Spinal cord (tissue), 9 donors: ENCODE measurements at regions not wholly inside any gene's neighbourhood (a gene's known extent, or its start where the extent isn't known, plus 50 kb on each side); places are given as distances from the start of the nearest gene placed in this dataset.
A peak's percentile ranks its signal among the peaks of the same experiment; 100 is the strongest.

Experiments used
- DNase-seq, 6 donors: peaks; one replicate each; pipeline versions ENCODE4 v3.0.0 to v3.0.0-alpha.2; 2013 to 2015; ENCODE audit warnings: low spot score in 6 of 6, low read depth in 4 of 6
- H3K27ac ChIP-seq: one replicate; pipeline ENCODE4 v1.5.1; 2013; ENCODE audit warnings: low read depth, low read length, control low read depth
- H3K27me3 ChIP-seq: one replicate; pipeline ENCODE4 v1.6.1; 2013; ENCODE audit warnings: low read length; ENCODE audit not compliant: control insufficient read depth, insufficient read depth
- H3K36me3 ChIP-seq: one replicate; pipeline ENCODE4 v1.6.1; 2013; ENCODE audit warnings: low read length; ENCODE audit not compliant: control insufficient read depth, insufficient read depth
- H3K4me1 ChIP-seq: one replicate; pipeline ENCODE4 v1.6.1; 2013; ENCODE audit warnings: low read length; ENCODE audit not compliant: control insufficient read depth, insufficient read depth
- H3K4me3 ChIP-seq: one replicate; pipeline ENCODE4 v1.5.1; 2013; ENCODE audit warnings: low read depth, low read length, control low read depth
- H3K9me3 ChIP-seq: one replicate; pipeline ENCODE4 v1.6.1; 2013; ENCODE audit warnings: low read length; ENCODE audit not compliant: control insufficient read depth, insufficient read depth
- WGBS: methylation state at CpG from one replicate; pipeline ENCODE4 v1.1.5; 2013; ENCODE audit warnings: missing lambda C conversion rate; ENCODE audit not compliant: insufficient coverage; 5-methylcytosine and 5-hydroxymethylcytosine counted together
- donor health status: healthy.

- no peak overlapping the region for H3K4me3 ChIP-seq
- H3K9me3 ChIP-seq: no peaks in the 10 kb centered on the region
- DNase-seq: no peak
- no peak overlapping the region for H3K27ac ChIP-seq
- peaks cover 25% of the 10 kb centered on the region for H3K4me1 ChIP-seq
- H3K36me3 ChIP-seq: no peaks in the 10 kb centered on the region
- H3K27me3 ChIP-seq: peaks cover 2% of the 10 kb centered on the region
- 89% methylated on average over 3 of the region's 5 CpGs for WGBS
Measured at GRCh38 chr1:181191494-181192040, 103.1 kb downstream of the IER5 start.

- 40% methylated on average over 4 of the region's 4 CpGs for WGBS
- Histone ChIP-seq H3K9me3 (no peaks in the 10 kb centered on the region), H3K27ac (no peak overlapping the region), H3K4me3 (no peak overlapping the region), H3K36me3 (no peaks in the 10 kb centered on the region), H3K27me3 (peaks cover 2% of the 10 kb centered on the region), H3K4me1 (peaks cover 25% of the 10 kb centered on the region)
- DNase-seq: peak in 1 of 6 donors; percentile 58
Measured at GRCh38 chr1:181192316-181192715, 103.8 kb downstream of the IER5 start.

GRCh38 chr1:181202986-181203555, 114.6 kb downstream of the IER5 start:
- no peak overlapping the region for H3K27ac ChIP-seq
- H3K27me3 ChIP-seq: no peaks in the 10 kb centered on the region
- H3K4me3 ChIP-seq: no peak overlapping the region
- no peaks in the 10 kb centered on the region for H3K9me3 ChIP-seq
- H3K4me1 ChIP-seq: peaks cover 20% of the 10 kb centered on the region
- no peak for DNase-seq
- H3K36me3 ChIP-seq: no peaks in the 10 kb centered on the region
- 80% methylated on average over 7 of the region's 7 CpGs for WGBS

GRCh38 chr1:181204530-181204929, 116.0 kb downstream of the IER5 start:
- H3K9me3 ChIP-seq: no peaks in the 10 kb centered on the region
- 87% methylated on average over 6 of the region's 6 CpGs for WGBS
- DNase-seq: no peak

GRCh38 chr1:181205901-181206300, 117.4 kb downstream of the IER5 start:
- DNase-seq: no peak
- H3K27ac ChIP-seq: no peak overlapping the region
- no peaks in the 10 kb centered on the region for H3K27me3 ChIP-seq
- no peaks in the 10 kb centered on the region for H3K9me3 ChIP-seq
- H3K4me3 ChIP-seq: no peak overlapping the region
- H3K4me1 ChIP-seq: peaks cover 24% of the 10 kb centered on the region
- 80% methylated on average over 4 of the region's 10 CpGs for WGBS
- H3K36me3 ChIP-seq: no peaks in the 10 kb centered on the region

More at GRCh38 chr1:181204530-181204929, 116.0 kb downstream of the IER5 start:
- no peak overlapping the region for H3K4me3 ChIP-seq
- H3K27ac ChIP-seq: no peak overlapping the region
- no peaks in the 10 kb centered on the region for H3K36me3 ChIP-seq
- peaks cover 24% of the 10 kb centered on the region for H3K4me1 ChIP-seq
- no peaks in the 10 kb centered on the region for H3K27me3 ChIP-seq

GRCh38 chr1:181206513-181206912, 118.0 kb downstream of the IER5 start:
- Histone ChIP-seq H3K9me3 (no peaks in the 10 kb centered on the region), H3K36me3 (no peaks in the 10 kb centered on the region), H3K27me3 (no peaks in the 10 kb centered on the region), H3K27ac (no peak overlapping the region), H3K4me3 (no peak overlapping the region), H3K4me1 (peaks cover 24% of the 10 kb centered on the region)
- DNase-seq: peak in 1 of 6 donors; percentile 47
- WGBS: 66% methylated on average over 7 of the region's 8 CpGs

GRCh38 chr1:181206979-181207790, 118.7 kb downstream of the IER5 start:
- H3K36me3 ChIP-seq: no peaks in the 10 kb centered on the region
- H3K27ac ChIP-seq: no peak overlapping the region
- H3K4me1 ChIP-seq: peaks cover 24% of the 10 kb centered on the region
- WGBS: 73% methylated on average over 19 of the region's 19 CpGs
- no peaks in the 10 kb centered on the region for H3K27me3 ChIP-seq
- H3K9me3 ChIP-seq: no peaks in the 10 kb centered on the region
- H3K4me3 ChIP-seq: no peak overlapping the region
- peak in 1 of 6 donors; percentile 47 for DNase-seq

- WGBS: 28% methylated on average over 2 of the region's 6 CpGs
- Histone ChIP-seq H3K36me3 (no peaks in the 10 kb centered on the region), H3K9me3 (no peaks in the 10 kb centered on the region), H3K4me1 (peaks cover 24% of the 10 kb centered on the region), H3K4me3 (no peak overlapping the region), H3K27ac (no peak overlapping the region), H3K27me3 (no peaks in the 10 kb centered on the region)
- DNase-seq: peak in 2 of 6 donors; percentile 87 to 91
Measured at GRCh38 chr1:181208083-181208482, 119.6 kb downstream of the IER5 start.

- Histone ChIP-seq H3K27me3 (no peaks in the 10 kb centered on the region), H3K27ac (no peak overlapping the region), H3K9me3 (no peaks in the 10 kb centered on the region), H3K4me1 (peaks cover 24% of the 10 kb centered on the region), H3K4me3 (no peak overlapping the region), H3K36me3 (no peaks in the 10 kb centered on the region)
- WGBS: 75% methylated on average over 5 of the region's 5 CpGs
- DNase-seq: no peak
Measured at GRCh38 chr1:181208967-181209366, 120.5 kb downstream of the IER5 start.
